ENCODE measurements at regions not wholly inside any gene's neighbourhood (a gene's known extent, or its start where the extent isn't known, plus 50 kb on each side); places are given as distances from the start of the nearest gene placed in this dataset.

GRCh38 chr5:63603996-63604395 is 358.2 kb downstream of the HTR1A start:
- no peaks in the 10 kb centered on the region for H3K9me3 ChIP-seq (ENCODE audit: insufficient read depth, low read length)
- H3K79me2 ChIP-seq (ENCODE audit: low read length): no peaks in the 10 kb centered on the region
- no peaks in the 10 kb centered on the region for H3K27me3 ChIP-seq (ENCODE audit: low read depth, low read length)
- TF ChIP-seq EZH2phosphoT487 (IDR thresholded peaks at IDR 0.05; ENCODE audit: low read depth): no peak
- no peak for TF ChIP-seq CTCF (IDR thresholded peaks at IDR 0.05; ENCODE audit: low read depth, low read length)
- no peaks in the 10 kb centered on the region for H4K20me1 ChIP-seq (ENCODE audit: insufficient read depth, low read length)
- H3K4me2 ChIP-seq (ENCODE audit: low read length): no peak overlapping the region
- H3K4me3 ChIP-seq (ENCODE audit: low read length): no peak overlapping the region
- no peaks in the 10 kb centered on the region for H3K36me3 ChIP-seq (replicated peaks; ENCODE audit: low read depth, low read length)
- no peak overlapping the region for H3K9ac ChIP-seq (ENCODE audit: low read length)
- H3K27ac ChIP-seq (ENCODE audit: low read length): no peak overlapping the region
- H2AFZ ChIP-seq (ENCODE audit: low read depth, low read length): no peak overlapping the region
- H3K4me1 ChIP-seq (ENCODE audit: low read length): no peaks in the 10 kb centered on the region

GRCh38 chr5:63602971-63603370 is 359.3 kb downstream of the HTR1A start:
- H3K36me3 ChIP-seq (replicated peaks; ENCODE audit: low read depth, low read length): no peaks in the 10 kb centered on the region
- H3K4me3 ChIP-seq (ENCODE audit: low read length): no peak overlapping the region
- H3K79me2 ChIP-seq (ENCODE audit: low read length): no peaks in the 10 kb centered on the region
- no peaks in the 10 kb centered on the region for H3K9me3 ChIP-seq (ENCODE audit: insufficient read depth, low read length)
- H3K4me2 ChIP-seq (ENCODE audit: low read length): no peak overlapping the region
- H3K27ac ChIP-seq (ENCODE audit: low read length): no peak overlapping the region
- H3K27me3 ChIP-seq (ENCODE audit: low read depth, low read length): no peaks in the 10 kb centered on the region
- H2AFZ ChIP-seq (ENCODE audit: low read depth, low read length): no peak overlapping the region
- H3K9ac ChIP-seq (ENCODE audit: low read length): no peak overlapping the region
- H3K4me1 ChIP-seq (ENCODE audit: low read length): no peaks in the 10 kb centered on the region
- no peaks in the 10 kb centered on the region for H4K20me1 ChIP-seq (ENCODE audit: insufficient read depth, low read length)
- no peak for TF ChIP-seq CTCF (IDR thresholded peaks at IDR 0.05; ENCODE audit: low read depth, low read length)
- no peak for TF ChIP-seq EZH2phosphoT487 (IDR thresholded peaks at IDR 0.05; ENCODE audit: low read depth)

DNA sequence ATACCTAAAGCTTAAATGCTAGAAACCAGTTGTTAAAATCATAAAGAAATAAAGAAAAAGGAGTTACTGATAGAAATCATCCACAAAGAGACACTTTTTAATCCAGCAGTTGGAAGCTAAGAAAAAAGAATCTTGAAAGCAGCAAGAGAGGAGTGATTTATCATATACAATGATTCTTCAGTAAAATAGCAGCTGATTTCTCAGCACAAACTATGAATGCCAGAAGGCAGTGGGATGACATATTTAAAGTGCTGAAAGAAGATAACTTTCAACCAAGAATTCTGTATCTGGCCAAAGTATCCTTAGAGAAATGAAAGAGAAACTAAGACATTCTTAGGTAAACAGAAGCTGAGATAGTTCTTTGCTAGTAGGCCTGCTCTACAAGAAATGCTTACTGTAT is 366.0 kb downstream of the HTR1A start:
- Histone ChIP-seq H4K20me1 (ENCODE audit: insufficient read depth, low read length) (no peaks in the 10 kb centered on the region), H3K4me2 (ENCODE audit: low read length) (no peak overlapping the region), H3K36me3 (replicated peaks; ENCODE audit: low read depth, low read length) (no peaks in the 10 kb centered on the region), H3K9ac (ENCODE audit: low read length) (no peak overlapping the region), H3K79me2 (ENCODE audit: low read length) (no peaks in the 10 kb centered on the region), H3K27ac (ENCODE audit: low read length) (no peak overlapping the region), H3K9me3 (ENCODE audit: insufficient read depth, low read length) (no peaks in the 10 kb centered on the region), H3K4me1 (ENCODE audit: low read length) (no peaks in the 10 kb centered on the region), H3K27me3 (ENCODE audit: low read depth, low read length) (no peaks in the 10 kb centered on the region), H2AFZ (ENCODE audit: low read depth, low read length) (no peak overlapping the region), H3K4me3 (ENCODE audit: low read length) (no peak overlapping the region)
- TF ChIP-seq CTCF (IDR thresholded peaks at IDR 0.05; ENCODE audit: low read depth, low read length) (no peak), EZH2phosphoT487 (IDR thresholded peaks at IDR 0.05; ENCODE audit: low read depth) (no peak)

DNA sequence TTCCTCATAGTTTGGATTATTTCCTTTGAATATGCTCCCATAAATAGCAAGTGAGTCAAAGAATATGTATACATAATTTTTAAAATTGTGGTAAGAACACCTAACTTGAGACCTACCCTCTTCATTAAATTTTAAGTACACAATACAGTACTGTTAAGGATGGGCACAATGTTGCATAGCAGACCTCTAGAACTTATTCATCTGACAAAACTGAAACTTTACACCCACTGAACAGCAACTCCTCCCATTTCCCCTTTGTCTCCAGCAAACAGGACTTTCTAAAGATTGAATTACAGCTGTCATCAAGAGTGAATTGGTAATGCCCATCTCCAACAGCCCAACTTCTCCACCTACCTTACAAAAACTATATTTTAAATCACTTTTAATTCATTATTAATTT is 388.9 kb downstream of the HTR1A start:
- H2AFZ ChIP-seq (ENCODE audit: low read depth, low read length): no peak overlapping the region
- no peaks in the 10 kb centered on the region for H3K27me3 ChIP-seq (ENCODE audit: low read depth, low read length)
- no peaks in the 10 kb centered on the region for H3K4me1 ChIP-seq (ENCODE audit: low read length)
- H3K27ac ChIP-seq (ENCODE audit: low read length): no peak overlapping the region
- no peaks in the 10 kb centered on the region for H3K79me2 ChIP-seq (ENCODE audit: low read length)
- H3K9ac ChIP-seq (ENCODE audit: low read length): no peak overlapping the region
- H3K9me3 ChIP-seq (ENCODE audit: insufficient read depth, low read length): no peaks in the 10 kb centered on the region
- no peak overlapping the region for H3K4me2 ChIP-seq (ENCODE audit: low read length)
- TF ChIP-seq CTCF (IDR thresholded peaks at IDR 0.05; ENCODE audit: low read depth, low read length): no peak
- TF ChIP-seq EZH2phosphoT487 (IDR thresholded peaks at IDR 0.05; ENCODE audit: low read depth): no peak
- H3K36me3 ChIP-seq (replicated peaks; ENCODE audit: low read depth, low read length): no peaks in the 10 kb centered on the region
- H3K4me3 ChIP-seq (ENCODE audit: low read length): no peak overlapping the region
- H4K20me1 ChIP-seq (ENCODE audit: insufficient read depth, low read length): no peaks in the 10 kb centered on the region
